Spleen (tissue), 11 donors: ENCODE measurements at regions not wholly inside any gene's neighbourhood (a gene's known extent, or its start where the extent isn't known, plus 50 kb on each side); places are given as distances from the start of the nearest gene placed in this dataset.

ENCODE experiments used
- DNase-seq: peaks from one replicate; pipeline ENCODE4 v3.0.0-alpha.2; 2020
- H3K27ac ChIP-seq, 8 donors: fragments of 200-600 bp; sonication (generic) in 7 of 8; 1 replicate in 4 of 8; 2 replicates in 4 of 8; pipeline versions ENCODE4 v1.5.0 to v1.8.0; 2016 to 2021; ENCODE audit warnings: inconsistent platforms in 4 of 8, mild to moderate bottlenecking in 4 of 8, moderate library complexity in 1 of 8
- H3K27me3 ChIP-seq, 7 donors: fragments of 200-600 bp; sonication (generic) in 6 of 7; replicated peaks in 1 of 7; 1 replicate in 4 of 7; 2 replicates in 3 of 7; pipeline versions ENCODE4 v1.5.0 to v1.8.0; 2016 to 2021; ENCODE audit warnings: inconsistent platforms in 3 of 7, mild to moderate bottlenecking in 1 of 7
- H3K36me3 ChIP-seq, 6 donors: fragments of 200-600 bp; sonication (generic) in 5 of 6; 1 replicate in 4 of 6; 2 replicates in 2 of 6; pipeline versions ENCODE4 v1.5.0 to v1.8.0; 2016 to 2021; ENCODE audit warnings: inconsistent platforms in 2 of 6
- H3K4me1 ChIP-seq, 6 donors: fragments of 200-600 bp; sonication (generic) in 5 of 6; 1 replicate in 3 of 6; 2 replicates in 3 of 6; pipeline versions ENCODE4 v1.5.0 to v1.8.0; 2016 to 2021; ENCODE audit warnings: inconsistent platforms in 3 of 6
- H3K4me3 ChIP-seq, 8 donors: fragments of 200-600 bp; sonication (generic) in 7 of 8; 1 replicate in 4 of 8; 2 replicates in 4 of 8; pipeline versions ENCODE4 v1.5.0 to v1.8.0; 2016 to 2021; ENCODE audit warnings: inconsistent platforms in 4 of 8, mild to moderate bottlenecking in 4 of 8, moderate library complexity in 2 of 8
- H3K9me3 ChIP-seq, 8 donors: fragments of 200-600 bp; sonication (generic) in 7 of 8; 1 replicate in 4 of 8; 2 replicates in 4 of 8; pipeline versions ENCODE4 v1.5.0 to v1.8.0; 2016 to 2021; ENCODE audit warnings: inconsistent platforms in 4 of 8
- POLR2A ChIP-seq, 3 donors: fragments of 450-650 bp; IDR thresholded peaks; one replicate each; pipeline ENCODE4 v1.5.1; 2017; ENCODE audit warnings: antibody characterized with exemption in 3 of 3, mild to moderate bottlenecking in 1 of 3
- POLR2AphosphoS5 ChIP-seq, 3 donors: sonication (generic); formaldehyde crosslinking; IDR thresholded peaks; one replicate each; pipeline ENCODE4 v1.5.1; 2017; ENCODE audit warnings: antibody characterized with exemption in 3 of 3
- WGBS, 5 donors: extraction: QIAGEN DNeasy Blood & Tissue Kit in 3 of 5; methylation state at CpG; one replicate each; pipeline versions ENCODE4 v1.1.5 to v1.1.7; 2013 to 2018; 5-methylcytosine and 5-hydroxymethylcytosine counted together
- intact Hi-C: fragments of 100-400 bp; cut with DNase I; formaldehyde crosslinking; loops from one replicate; pipeline ENCODE4 v1.15.0; 2023; ENCODE audit warnings: low total_unique reads
- TF ChIP-seq, protein P1 (sequence below), 11 experiments: fragments of 200-600 bp in 7 of 11; fragments of 450-650 bp in 4 of 11; sonication (generic) in 4 of 11; IDR thresholded peaks in 8 of 11; conservative IDR thresholded peaks in 3 of 11; 1 replicate in 7 of 11; 2 replicates in 4 of 11; pipeline versions ENCODE4 v1.4.0 to v1.8.0; 2016 to 2021; ENCODE audit warnings: antibody characterized with exemption in 11 of 11, inconsistent platforms in 4 of 11, mild to moderate bottlenecking in 1 of 11
- donor health status: healthy with polysubstance abuse.
- donor health status: DM: no; HTN: no; CAD: no; lungs with moderate emphysema.
- donor health status: DM: no; HTN: no; CAD: no.
- donor health status: Bipolar disorder and iron deficiency.
- donor health status: healthy.
- donor health status: DM: no; HTN: no; CAD: no.
- donor health status: DM: yes; HTN: yes; CAD: no.

DNA sequence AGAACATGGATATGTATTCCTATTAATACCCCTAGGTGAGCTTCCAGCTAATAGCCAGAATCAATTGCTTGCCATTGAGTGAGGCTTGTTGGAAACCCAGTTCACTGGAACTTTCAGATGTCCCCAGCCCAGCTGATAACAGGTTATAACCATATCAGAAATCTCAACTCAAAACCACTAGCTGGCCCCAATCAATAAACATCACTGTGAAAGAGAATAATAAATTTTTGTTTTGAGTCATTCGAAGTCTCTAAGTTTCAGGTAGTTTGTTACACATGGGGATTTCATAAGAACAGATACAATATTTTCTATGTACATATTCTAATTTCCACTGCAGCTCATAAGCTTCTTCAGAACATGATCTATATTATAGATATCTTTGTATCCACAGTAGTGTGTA is 162.9 kb upstream of the SNX7 start:
- Histone ChIP-seq H3K9me3 (no peaks in the 10 kb centered on the region), H3K36me3 (no peaks in the 10 kb centered on the region), H3K27ac (no peak overlapping the region), H3K4me1 (no peaks in the 10 kb centered on the region), H3K27me3 (no peaks in the 10 kb centered on the region), H3K4me3 (no peak overlapping the region)
- intact Hi-C loops, result no loop called here
- no peak for DNase-seq
- 73 to 89% (median 82%) methylated on average over 1 of the region's 1 CpG for WGBS, 5 donors
- TF ChIP-seq POLR2AphosphoS5 (IDR thresholded peaks at IDR 0.05) (no peak), POLR2A (IDR thresholded peaks at IDR 0.05) (no peak)
- TF ChIP-seq, protein P1, sequence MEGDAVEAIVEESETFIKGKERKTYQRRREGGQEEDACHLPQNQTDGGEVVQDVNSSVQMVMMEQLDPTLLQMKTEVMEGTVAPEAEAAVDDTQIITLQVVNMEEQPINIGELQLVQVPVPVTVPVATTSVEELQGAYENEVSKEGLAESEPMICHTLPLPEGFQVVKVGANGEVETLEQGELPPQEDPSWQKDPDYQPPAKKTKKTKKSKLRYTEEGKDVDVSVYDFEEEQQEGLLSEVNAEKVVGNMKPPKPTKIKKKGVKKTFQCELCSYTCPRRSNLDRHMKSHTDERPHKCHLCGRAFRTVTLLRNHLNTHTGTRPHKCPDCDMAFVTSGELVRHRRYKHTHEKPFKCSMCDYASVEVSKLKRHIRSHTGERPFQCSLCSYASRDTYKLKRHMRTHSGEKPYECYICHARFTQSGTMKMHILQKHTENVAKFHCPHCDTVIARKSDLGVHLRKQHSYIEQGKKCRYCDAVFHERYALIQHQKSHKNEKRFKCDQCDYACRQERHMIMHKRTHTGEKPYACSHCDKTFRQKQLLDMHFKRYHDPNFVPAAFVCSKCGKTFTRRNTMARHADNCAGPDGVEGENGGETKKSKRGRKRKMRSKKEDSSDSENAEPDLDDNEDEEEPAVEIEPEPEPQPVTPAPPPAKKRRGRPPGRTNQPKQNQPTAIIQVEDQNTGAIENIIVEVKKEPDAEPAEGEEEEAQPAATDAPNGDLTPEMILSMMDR (IDR thresholded peaks at IDR 0.05 in 8 of 11, conservative IDR thresholded peaks at IDR 0.05 in 3 of 11), result no peak

DNA sequence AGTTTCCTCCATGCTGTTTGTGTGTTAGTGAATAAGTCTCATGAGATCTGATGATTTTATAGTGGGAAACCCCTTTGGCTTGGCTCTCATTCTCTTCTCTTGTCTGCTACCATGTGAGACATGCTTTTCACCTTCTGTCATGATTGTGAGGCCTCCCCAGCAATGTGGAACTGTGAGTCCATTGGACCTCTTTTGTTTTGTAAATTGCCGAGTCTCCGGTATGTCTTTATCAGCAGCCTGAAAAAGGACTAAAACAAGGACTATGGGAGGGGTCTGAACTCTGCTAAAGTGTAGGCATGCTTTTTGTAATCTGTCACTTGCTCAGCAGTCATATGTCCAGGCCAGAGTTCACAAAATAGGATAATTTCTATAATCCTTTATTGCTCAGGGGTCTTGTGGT is 164.0 kb upstream of the SNX7 start:
- H3K4me3 ChIP-seq, result no peak overlapping the region
- 89 to 97% (median 93%) methylated on average over 2 of the region's 2 CpGs for WGBS, 5 donors

DNA sequence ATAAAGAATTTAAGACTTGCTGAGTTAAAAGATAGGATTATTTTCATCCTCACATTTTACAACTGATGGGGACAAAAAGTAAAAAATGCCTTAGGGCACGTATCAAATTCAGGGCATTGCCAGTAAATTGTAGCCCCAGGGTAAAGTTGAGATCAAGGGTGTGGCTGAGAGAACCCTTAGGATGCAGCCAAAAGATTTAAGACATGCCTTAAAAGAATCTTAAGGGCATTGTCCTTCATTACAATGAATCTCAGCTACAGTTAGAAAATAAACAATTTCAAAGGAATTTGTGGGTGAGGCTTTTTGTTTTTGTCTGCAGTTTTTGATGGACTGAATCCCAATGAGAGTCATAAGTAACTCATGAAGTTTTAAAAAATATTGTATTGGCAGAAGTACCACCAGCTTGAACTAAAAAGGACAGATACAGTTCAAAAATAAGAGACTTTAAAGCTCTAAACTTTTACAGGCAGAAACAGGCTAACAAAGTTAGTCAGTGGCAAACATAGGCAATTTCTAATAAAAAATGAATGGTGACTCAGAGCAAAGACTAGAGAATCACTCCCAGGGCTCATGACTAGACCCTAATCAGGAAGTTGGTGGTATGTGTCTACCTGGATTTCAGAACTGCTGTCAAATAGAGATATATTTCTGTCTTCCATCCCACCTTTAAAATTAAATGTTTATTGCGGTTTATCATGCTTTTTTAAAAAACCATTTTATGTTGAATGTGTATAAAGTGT is 165.1 kb upstream of the SNX7 start:
- WGBS, 5 donors, result 74 to 93% (median 87%) methylated on average over 2 of the region's 2 CpGs
- TF ChIP-seq POLR2A (IDR thresholded peaks at IDR 0.05) (no peak), POLR2AphosphoS5 (IDR thresholded peaks at IDR 0.05) (no peak)
- TF ChIP-seq, protein P1 (IDR thresholded peaks at IDR 0.05 in 8 of 11, conservative IDR thresholded peaks at IDR 0.05 in 3 of 11), result no peak
- no peak overlapping the region for H3K4me3 ChIP-seq
- H3K36me3 ChIP-seq, result no peaks in the 10 kb centered on the region
- H3K27ac ChIP-seq, result no peak overlapping the region
- no peaks in the 10 kb centered on the region for H3K4me1 ChIP-seq
- no peaks in the 10 kb centered on the region for H3K27me3 ChIP-seq
- no peaks in the 10 kb centered on the region for H3K9me3 ChIP-seq
- intact Hi-C loops, result no loop called here
- DNase-seq, result no peak

More for the DNA sequence above, 164.0 kb upstream of the SNX7 start:
- Histone ChIP-seq H3K27me3 (no peaks in the 10 kb centered on the region), H3K27ac (no peak overlapping the region), H3K36me3 (no peaks in the 10 kb centered on the region), H3K4me1 (no peaks in the 10 kb centered on the region), H3K9me3 (no peaks in the 10 kb centered on the region)
- intact Hi-C loops, result no loop called here
- DNase-seq, result no peak
- TF ChIP-seq POLR2A (IDR thresholded peaks at IDR 0.05), result no peak
- TF ChIP-seq, protein P1 (IDR thresholded peaks at IDR 0.05 in 8 of 11, conservative IDR thresholded peaks at IDR 0.05 in 3 of 11), result no peak
- no peak for TF ChIP-seq POLR2AphosphoS5 (IDR thresholded peaks at IDR 0.05)

DNA sequence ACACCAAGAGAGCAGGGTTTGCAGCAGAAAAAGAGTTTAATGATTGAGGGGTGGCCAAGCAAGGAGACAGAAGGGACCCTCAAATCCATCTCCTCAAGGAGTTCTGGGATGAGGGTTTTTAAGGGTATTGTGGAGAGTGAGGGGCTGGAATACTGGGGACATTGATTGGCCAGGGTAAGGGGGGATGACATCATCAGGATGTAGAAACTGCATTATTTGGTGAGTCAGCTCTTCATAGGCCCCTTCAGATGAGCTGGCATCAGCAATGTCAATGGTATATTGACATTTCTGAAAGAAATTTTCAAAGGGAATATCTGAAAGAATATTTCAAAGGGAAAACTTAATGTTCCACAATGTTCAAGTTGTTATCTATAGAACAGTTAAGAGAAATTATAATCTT is 168.1 kb upstream of the SNX7 start:
- Histone ChIP-seq H3K9me3 (no peaks in the 10 kb centered on the region), H3K4me3 (no peak overlapping the region), H3K36me3 (no peaks in the 10 kb centered on the region), H3K27ac (no peak overlapping the region), H3K27me3 (no peaks in the 10 kb centered on the region), H3K4me1 (no peaks in the 10 kb centered on the region)
- no peak for TF ChIP-seq POLR2AphosphoS5 (IDR thresholded peaks at IDR 0.05)
- no peak for TF ChIP-seq POLR2A (IDR thresholded peaks at IDR 0.05)
- TF ChIP-seq, protein P1 (IDR thresholded peaks at IDR 0.05 in 8 of 11, conservative IDR thresholded peaks at IDR 0.05 in 3 of 11), result no peak
- DNase-seq, result no peak
- intact Hi-C loops, result no loop called here
